ENCODE measurements at regions not wholly inside any gene's neighbourhood (a gene's known extent, or its start where the extent isn't known, plus 50 kb on each side); places are given as distances from the start of the nearest gene placed in this dataset.

DNA sequence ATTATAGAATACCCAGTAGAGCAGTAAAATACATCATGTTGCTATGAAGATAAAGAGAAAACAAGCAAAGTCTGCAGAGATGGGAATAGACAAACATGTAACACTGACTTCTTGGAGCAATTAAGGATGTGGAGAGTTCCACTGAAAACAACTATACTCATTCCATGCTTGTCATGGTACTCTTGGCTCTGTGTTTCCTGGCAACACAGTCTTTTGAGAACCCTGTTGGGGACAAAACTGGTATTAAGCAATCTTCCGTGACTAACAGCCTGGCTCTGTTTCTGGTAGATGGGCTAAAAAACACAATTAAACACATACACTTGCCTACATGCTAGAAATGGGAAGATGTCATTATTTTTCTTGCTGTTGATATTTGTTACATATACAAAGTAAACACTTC, 1212.3 kb upstream of the GBE1 start:
- TF ChIP-seq EZH2 (IDR thresholded peaks at IDR 0.05; ENCODE audit: low read length, unreplicated experiment), result no peak
- TF ChIP-seq, protein P1, sequence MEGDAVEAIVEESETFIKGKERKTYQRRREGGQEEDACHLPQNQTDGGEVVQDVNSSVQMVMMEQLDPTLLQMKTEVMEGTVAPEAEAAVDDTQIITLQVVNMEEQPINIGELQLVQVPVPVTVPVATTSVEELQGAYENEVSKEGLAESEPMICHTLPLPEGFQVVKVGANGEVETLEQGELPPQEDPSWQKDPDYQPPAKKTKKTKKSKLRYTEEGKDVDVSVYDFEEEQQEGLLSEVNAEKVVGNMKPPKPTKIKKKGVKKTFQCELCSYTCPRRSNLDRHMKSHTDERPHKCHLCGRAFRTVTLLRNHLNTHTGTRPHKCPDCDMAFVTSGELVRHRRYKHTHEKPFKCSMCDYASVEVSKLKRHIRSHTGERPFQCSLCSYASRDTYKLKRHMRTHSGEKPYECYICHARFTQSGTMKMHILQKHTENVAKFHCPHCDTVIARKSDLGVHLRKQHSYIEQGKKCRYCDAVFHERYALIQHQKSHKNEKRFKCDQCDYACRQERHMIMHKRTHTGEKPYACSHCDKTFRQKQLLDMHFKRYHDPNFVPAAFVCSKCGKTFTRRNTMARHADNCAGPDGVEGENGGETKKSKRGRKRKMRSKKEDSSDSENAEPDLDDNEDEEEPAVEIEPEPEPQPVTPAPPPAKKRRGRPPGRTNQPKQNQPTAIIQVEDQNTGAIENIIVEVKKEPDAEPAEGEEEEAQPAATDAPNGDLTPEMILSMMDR (conservative IDR thresholded peaks at IDR 0.05; ENCODE audit: low read depth, low read length), result no peak

All from PC-3 (cell line).